ENCODE measurements at regions not wholly inside any gene's neighbourhood (a gene's known extent, or its start where the extent isn't known, plus 50 kb on each side); places are given as distances from the start of the nearest gene placed in this dataset.

- DNase-seq (ENCODE audit: low read depth): no peak
- TF ChIP-seq CTCF (conservative IDR thresholded peaks at IDR 0.05; ENCODE audit: low read depth, low read length): no peak
- H3K4me3 ChIP-seq (ENCODE audit: low read length): no peak overlapping the region
Observed at GRCh38 chr15:61623746-61624145, 394.6 kb upstream of the RORA start.

GRCh38 chr15:61621865-61622264, 392.8 kb upstream of the RORA start:
- no peak for DNase-seq (ENCODE audit: low read depth)
- TF ChIP-seq CTCF (conservative IDR thresholded peaks at IDR 0.05; ENCODE audit: low read depth, low read length): no peak

GRCh38 chr15:61621146-61621545, 392.0 kb upstream of the RORA start:
- no peak for DNase-seq (ENCODE audit: low read depth)
- H3K4me3 ChIP-seq (ENCODE audit: low read length): no peak overlapping the region
- peak; percentile 58 for TF ChIP-seq CTCF (conservative IDR thresholded peaks at IDR 0.05; ENCODE audit: low read depth, low read length)

More at GRCh38 chr15:61621865-61622264, 392.8 kb upstream of the RORA start:
- H3K4me3 ChIP-seq (ENCODE audit: low read length): no peak overlapping the region

- DNase-seq (ENCODE audit: low read depth): no peak
- TF ChIP-seq CTCF (conservative IDR thresholded peaks at IDR 0.05; ENCODE audit: low read depth, low read length): no peak
- H3K4me3 ChIP-seq (ENCODE audit: low read length): no peak overlapping the region
Observed at GRCh38 chr15:61620151-61620550, 391.0 kb upstream of the RORA start.

- H3K4me3 ChIP-seq (ENCODE audit: low read length): no peak overlapping the region
- TF ChIP-seq CTCF (conservative IDR thresholded peaks at IDR 0.05; ENCODE audit: low read depth, low read length): no peak
- no peak for DNase-seq (ENCODE audit: low read depth)
Observed at GRCh38 chr15:61613729-61614128, 384.6 kb upstream of the RORA start.

GRCh38 chr15:61613138-61613537, 384.0 kb upstream of the RORA start:
- no peak for TF ChIP-seq CTCF (conservative IDR thresholded peaks at IDR 0.05; ENCODE audit: low read depth, low read length)
- no peak overlapping the region for H3K4me3 ChIP-seq (ENCODE audit: low read length)
- DNase-seq (ENCODE audit: low read depth): no peak

- DNase-seq (ENCODE audit: low read depth): no peak
- H3K4me3 ChIP-seq (ENCODE audit: low read length): no peak overlapping the region
- no peak for TF ChIP-seq CTCF (conservative IDR thresholded peaks at IDR 0.05; ENCODE audit: low read depth, low read length)
Observed at GRCh38 chr15:61612111-61612510, 383.0 kb upstream of the RORA start.
